Left ventricle myocardium inferior (tissue), 1 donor: ENCODE measurements at regions not wholly inside any gene's neighbourhood (a gene's known extent, or its start where the extent isn't known, plus 50 kb on each side); places are given as distances from the start of the nearest gene placed in this dataset.

ENCODE experiments used
- DNase-seq: peaks from one replicate; pipeline ENCODE4 v3.0.0-alpha.2; 2020
- H3K27ac ChIP-seq: fragments of 200-600 bp; replicated peaks from 2 replicates; pipeline ENCODE4 v1.8.0; 2021
- H3K27me3 ChIP-seq: fragments of 200-600 bp; 2 replicates; pipeline ENCODE4 v1.8.0; 2021; ENCODE audit warnings: low read depth
- H3K36me3 ChIP-seq: fragments of 200-600 bp; 2 replicates; pipeline ENCODE4 v1.8.0; 2021
- H3K4me1 ChIP-seq: fragments of 200-600 bp; 2 replicates; pipeline ENCODE4 v1.8.0; 2021
- H3K4me3 ChIP-seq: fragments of 200-600 bp; 2 replicates; pipeline ENCODE4 v1.8.0; 2021; ENCODE audit warnings: mild to moderate bottlenecking, moderate library complexity
- H3K9me3 ChIP-seq: fragments of 200-600 bp; replicated peaks from 2 replicates; pipeline ENCODE4 v1.8.0; 2021
- CTCF ChIP-seq: fragments of 200-600 bp; IDR thresholded peaks from 2 replicates; pipeline ENCODE4 v1.8.0; 2021; ENCODE audit warnings: antibody characterized with exemption, mild to moderate bottlenecking, borderline replicate concordance
- intact Hi-C: fragments of 100-400 bp; cut with micrococcal nuclease; formaldehyde crosslinking; loops from one replicate; pipeline ENCODE4 v1.11.0; 2022
- donor health status: DM: no; HTN: yes; CAD: no; lungs with severe emphysema.

DNA sequence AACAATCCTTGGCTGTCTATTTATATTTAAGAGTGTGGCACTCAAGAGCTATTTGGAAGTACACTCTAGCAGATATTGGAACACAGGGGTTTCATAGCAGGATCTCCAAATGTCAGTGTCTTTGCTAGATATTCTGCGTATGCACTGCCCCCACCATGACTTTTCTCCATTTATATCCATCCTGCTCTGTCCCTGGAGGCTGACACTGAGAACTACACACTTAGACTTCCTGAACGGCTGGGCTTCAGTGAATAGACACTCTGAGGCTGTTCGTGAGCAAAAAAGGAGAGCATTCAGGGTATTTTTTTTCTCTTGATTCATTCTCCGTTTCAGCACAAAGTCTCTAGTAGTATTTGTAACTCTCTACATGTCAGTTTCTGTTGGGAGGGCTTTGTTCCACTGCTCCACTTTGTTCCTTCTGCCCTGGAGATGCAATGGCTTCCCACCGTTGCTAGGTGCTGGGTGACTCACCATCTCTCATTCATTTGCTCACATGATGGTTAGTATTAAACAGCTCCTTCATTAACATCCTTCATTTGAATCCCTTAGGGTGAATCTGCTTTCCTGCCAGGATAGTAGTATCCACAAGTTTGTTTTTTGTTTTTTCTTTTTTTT lies 155.9 kb upstream of the SLC13A1 start:
- no peak overlapping the region for H3K27ac ChIP-seq
- DNase-seq, result no peak
- TF ChIP-seq CTCF, result peak; percentile 26
- no peak overlapping the region for H3K4me3 ChIP-seq
- H3K36me3 ChIP-seq, result no peaks in the 10 kb centered on the region
- H3K27me3 ChIP-seq, result no peaks in the 10 kb centered on the region
- no peaks in the 10 kb centered on the region for H3K9me3 ChIP-seq
- intact Hi-C loops, result no loop called here
- no peaks in the 10 kb centered on the region for H3K4me1 ChIP-seq

GRCh38 chr7:123352973-123353372 lies 153.2 kb upstream of the SLC13A1 start:
- H3K27ac ChIP-seq, result no peak overlapping the region
- DNase-seq, result no peak
- H3K4me3 ChIP-seq, result no peak overlapping the region
- no peaks in the 10 kb centered on the region for H3K9me3 ChIP-seq
- no peaks in the 10 kb centered on the region for H3K36me3 ChIP-seq
- H3K4me1 ChIP-seq, result no peaks in the 10 kb centered on the region
- H3K27me3 ChIP-seq, result no peaks in the 10 kb centered on the region
- intact Hi-C loops, result no loop called here
- TF ChIP-seq CTCF, result no peak

DNA sequence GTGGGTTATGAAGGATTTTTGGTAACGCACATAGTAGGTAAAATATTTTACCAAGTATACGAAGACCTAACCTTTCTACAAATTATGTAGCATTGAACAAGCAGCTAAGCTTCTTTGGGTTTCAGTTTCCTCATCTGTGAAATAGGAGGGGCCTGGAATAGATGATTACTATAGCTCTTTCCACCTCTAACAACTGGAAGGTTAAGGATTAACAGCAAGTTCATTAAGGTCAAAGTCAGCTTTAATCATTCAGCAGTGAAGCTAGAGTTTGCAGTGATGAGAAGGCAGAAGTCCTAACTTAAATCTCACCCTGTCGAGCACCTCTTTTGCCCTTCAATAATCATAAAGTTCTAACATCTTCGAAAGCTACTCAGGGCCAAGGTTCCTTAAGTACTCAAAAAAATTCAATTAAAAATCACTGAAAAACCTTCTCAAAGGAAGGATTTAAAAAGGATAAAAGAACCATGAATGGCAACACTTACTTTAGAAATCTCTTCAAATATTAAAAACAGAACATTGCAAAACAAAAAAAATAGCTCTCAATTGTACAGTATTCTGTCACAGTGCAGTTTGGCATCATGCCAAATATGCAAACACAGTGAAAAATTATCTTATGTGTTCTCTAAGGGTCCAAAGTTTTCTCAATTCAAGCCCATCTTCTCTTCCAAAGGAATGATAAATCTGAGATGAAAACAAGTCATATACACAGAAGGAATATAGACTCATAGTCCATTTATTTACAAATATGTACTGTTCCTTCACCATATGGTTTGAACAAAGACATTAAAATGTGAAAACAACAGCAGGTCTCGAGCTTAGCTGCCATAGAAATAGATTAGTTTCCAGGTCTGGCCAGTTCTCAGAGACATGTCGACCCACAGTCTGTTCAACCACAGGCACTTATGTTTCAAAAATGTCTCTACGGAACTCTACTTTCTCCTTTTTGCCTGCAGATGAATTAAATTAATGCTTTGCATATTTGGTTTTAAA lies 152.0 kb upstream of the SLC13A1 start:
- H3K4me3 ChIP-seq, result no peak overlapping the region
- no peak for TF ChIP-seq CTCF
- no peaks in the 10 kb centered on the region for H3K27me3 ChIP-seq
- no peaks in the 10 kb centered on the region for H3K9me3 ChIP-seq
- H3K36me3 ChIP-seq, result no peaks in the 10 kb centered on the region
- intact Hi-C loops, result no loop called here
- H3K4me1 ChIP-seq, result no peaks in the 10 kb centered on the region
- no peak for DNase-seq
- H3K27ac ChIP-seq, result no peak overlapping the region

- Histone ChIP-seq H3K36me3 (no peaks in the 10 kb centered on the region), H3K27me3 (no peaks in the 10 kb centered on the region), H3K4me3 (no peak overlapping the region), H3K4me1 (no peaks in the 10 kb centered on the region), H3K9me3 (no peaks in the 10 kb centered on the region), H3K27ac (no peak overlapping the region)
- intact Hi-C loops, result no loop called here
- no peak for DNase-seq
- no peak for TF ChIP-seq CTCF
These were observed 151.3 kb upstream of the SLC13A1 start for GRCh38 chr7:123351027-123351426.

GRCh38 chr7:123348690-123349089 lies 148.9 kb upstream of the SLC13A1 start:
- no peaks in the 10 kb centered on the region for H3K27me3 ChIP-seq
- no peak overlapping the region for H3K4me3 ChIP-seq
- no peak for TF ChIP-seq CTCF
- intact Hi-C loops, result no loop called here
- no peaks in the 10 kb centered on the region for H3K9me3 ChIP-seq
- H3K36me3 ChIP-seq, result no peaks in the 10 kb centered on the region
- DNase-seq, result no peak
- no peak overlapping the region for H3K27ac ChIP-seq
- no peaks in the 10 kb centered on the region for H3K4me1 ChIP-seq
